Esophagus mucosa (tissue), 1 donor: ENCODE measurements at regions not wholly inside any gene's neighbourhood (a gene's known extent, or its start where the extent isn't known, plus 50 kb on each side); places are given as distances from the start of the nearest gene placed in this dataset.
"Not testable (repeated sequence)": the region's sequence is repeated elsewhere in the genome, so short reads cannot be mapped to it uniquely, and the experiment has no call there.

ENCODE experiments used
- ATAC-seq: fragments of 200-7000 bp; cut with Tn5 transposase; one replicate; pipeline ENCODE4 v1.9.1; 2020
- donor health status: DM: yes; HTN: yes; CAD: no.

DNA sequence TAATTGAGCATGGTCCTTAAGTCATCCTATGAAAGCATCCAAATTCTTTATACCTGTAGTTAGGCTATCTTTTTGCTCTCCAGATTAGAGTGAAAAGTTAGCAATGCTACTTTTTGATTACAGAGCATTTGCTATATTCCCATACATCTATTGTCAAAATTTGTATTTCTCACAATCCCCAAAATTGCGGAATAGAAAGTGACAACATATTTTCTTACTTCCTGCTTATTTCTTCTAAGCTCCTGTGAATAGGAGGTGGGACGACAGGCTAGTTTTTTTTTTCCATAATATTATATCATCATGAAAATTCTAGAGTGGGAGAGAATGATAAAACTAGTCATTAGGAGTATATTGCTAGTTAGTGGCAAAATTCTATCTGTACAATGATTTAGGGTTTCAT, 264.0 kb upstream of the DPYD start:
- no peak for ATAC-seq

DNA sequence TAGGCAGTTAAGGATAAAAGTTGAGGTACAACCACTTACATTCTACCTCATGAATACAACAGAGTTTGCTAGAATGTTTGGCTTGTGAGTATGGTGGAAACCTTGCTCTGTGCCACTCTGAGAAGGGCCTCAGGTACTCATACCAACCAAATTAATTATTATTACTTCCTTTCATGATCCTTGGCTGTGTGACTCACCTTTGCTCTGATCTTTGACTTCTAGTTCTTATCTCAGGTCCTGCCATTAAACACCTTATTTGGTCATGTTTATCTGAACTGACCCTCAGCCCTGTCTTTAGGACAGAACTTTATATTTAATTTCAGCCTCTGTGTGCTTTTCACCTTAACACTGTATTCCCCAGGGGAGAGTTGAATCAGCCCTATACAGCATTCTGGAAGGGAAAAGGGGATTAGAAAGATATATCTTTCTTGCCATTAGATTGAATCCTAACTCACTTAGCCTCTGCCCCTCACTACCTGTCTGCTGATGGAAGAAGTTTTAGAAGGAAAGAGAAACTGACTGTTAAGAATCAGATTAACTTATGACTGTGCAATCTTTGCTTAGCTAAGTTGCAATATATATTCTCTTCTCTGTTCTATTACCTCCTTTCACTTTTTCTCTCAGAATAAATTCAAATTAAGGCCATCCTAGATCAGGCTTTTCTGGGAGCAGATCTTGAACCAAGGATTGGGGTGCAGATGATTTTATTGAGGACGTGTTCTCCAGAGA, 260.4 kb upstream of the DPYD start:
- no peak for ATAC-seq

DNA sequence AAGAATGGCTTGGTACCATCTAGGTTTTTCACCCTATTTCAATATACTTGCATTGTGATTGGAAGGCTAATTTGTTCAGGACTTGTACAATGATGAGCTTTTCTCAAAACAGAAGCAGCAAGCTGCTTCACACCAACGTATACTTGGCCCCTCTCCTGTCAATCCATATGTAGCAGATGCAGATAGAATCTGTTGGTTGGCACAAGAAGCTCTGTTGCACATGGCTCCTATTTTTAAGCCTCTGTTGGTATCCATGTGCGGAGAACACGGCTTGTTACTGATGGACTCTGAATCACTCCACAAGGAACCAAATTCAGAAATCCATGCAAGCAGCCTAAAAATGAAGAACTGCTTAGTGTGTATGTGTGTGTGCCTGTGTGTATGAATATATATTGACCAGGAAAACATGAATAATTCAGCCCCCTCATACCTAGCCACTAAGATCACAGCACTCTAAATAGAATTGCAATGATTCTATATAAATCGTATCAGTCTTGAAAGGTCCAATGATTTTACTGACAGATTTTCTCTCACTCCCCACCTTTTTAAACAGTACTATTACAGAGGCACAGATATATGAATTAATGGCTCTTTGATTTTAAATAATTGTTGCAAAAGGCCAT, 258.4 kb upstream of the DPYD start:
- ATAC-seq, result no peak

GRCh38 chr1:98177751-98178150, 256.9 kb upstream of the DPYD start:
- ATAC-seq, result no peak

- ATAC-seq, result no peak
Measured at GRCh38 chr1:98176936-98177335, 256.1 kb upstream of the DPYD start.

DNA sequence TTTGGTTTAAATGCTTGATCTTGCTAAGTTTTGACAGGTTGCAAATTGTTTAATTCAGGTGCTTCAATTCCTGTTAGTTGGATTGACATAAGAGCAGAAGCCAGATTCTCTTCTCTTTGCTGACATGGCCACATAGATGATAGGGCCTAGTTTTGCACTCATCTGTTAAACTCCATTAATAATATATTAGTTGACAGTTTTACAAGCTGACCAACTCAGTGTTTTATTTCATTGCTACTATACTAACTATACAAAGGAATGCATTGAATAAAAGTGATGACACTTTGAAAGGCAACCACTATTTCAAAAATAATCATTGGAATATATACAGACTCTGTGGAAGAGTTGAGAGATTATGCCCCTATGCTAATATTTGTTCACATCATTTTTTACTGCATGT, 255.6 kb upstream of the DPYD start:
- no peak for ATAC-seq

GRCh38 chr1:98172578-98172977, 251.7 kb upstream of the DPYD start:
- ATAC-seq, result no peak

DNA sequence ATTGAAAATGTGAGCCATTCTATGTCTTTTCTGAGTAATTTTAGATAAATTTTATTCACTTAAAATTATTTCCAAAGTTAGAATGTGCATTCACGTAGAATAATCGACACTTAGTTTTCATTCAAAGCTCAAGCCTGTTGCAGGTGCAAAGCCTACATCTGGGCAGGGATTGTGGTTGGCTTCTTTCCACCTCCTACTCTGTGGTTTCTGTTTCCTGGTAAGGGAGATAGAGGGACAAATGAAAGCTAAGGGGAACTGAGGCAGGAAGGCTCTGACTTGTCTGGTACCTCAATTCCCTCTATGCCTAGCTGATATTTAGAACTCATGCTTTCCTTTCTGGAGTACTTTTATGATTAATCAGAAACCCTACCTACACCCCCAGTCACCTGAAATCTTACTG, 251.2 kb upstream of the DPYD start:
- no peak for ATAC-seq

DNA sequence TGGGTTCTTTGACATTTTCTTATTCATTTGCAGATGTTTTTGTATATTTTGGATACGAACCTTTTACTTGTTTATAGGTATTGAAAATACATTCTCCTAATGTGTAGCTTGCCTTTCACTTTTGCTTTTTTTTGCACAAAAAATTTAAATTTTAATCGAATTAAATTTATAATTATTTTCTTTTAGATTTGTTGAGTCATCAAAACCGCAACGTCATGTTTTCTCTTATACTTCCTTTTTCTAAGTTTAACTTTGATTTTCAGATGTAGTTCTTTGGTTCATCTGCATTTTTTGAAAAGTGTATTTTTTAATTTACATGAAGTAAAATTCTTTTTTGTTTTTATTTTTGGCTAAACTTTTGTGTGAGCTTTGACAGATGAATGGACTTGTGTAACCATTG, 243.7 kb upstream of the DPYD start:
- no peak for ATAC-seq

- no peak for ATAC-seq
Measured at GRCh38 chr1:98157524-98158313, 236.9 kb upstream of the DPYD start.

DNA sequence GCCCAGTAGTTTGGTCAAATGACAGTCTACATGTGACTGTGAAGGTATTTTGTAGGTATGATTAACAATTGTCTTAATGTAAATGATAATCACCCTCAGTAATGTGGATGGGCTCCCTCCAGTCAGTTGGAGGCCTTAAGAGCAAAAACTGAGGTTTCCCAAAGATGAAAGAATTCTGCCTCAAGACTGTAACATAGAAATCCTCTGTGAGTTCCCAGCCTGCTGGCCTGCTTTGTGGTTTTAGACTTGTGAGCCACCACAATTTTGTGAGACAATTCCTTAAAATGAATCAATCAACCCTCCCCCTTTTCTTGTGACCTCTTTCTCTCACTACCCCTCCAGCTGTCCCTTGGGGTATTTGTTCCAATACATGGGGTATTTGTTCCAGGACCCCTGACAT, 226.4 kb upstream of the DPYD start:
- no peak for ATAC-seq

- ATAC-seq, result no peak
Measured at GRCh38 chr1:98145655-98146054, 224.8 kb upstream of the DPYD start.

DNA sequence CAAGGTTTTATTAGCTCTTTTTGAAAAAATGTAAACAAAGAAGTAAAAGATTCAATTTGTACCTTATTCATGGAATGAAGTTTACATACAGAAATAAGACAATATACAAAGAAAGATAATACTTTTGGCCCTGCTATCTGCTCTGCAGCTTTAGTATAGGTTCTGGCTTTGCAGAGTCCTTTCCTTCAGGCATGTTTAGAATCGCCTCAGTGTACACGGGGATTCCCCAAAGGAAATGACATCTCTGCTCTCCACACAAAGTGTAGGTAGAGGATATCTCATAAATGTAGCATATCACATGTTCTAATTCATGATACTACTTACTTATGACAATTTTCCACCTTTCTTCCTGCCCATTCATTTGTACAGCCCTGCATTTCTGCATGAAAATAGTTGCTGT, 222.6 kb upstream of the DPYD start:
- no peak for ATAC-seq

- no peak for ATAC-seq
Measured at GRCh38 chr1:98133131-98133530, 212.3 kb upstream of the DPYD start.

- no peak for ATAC-seq
Measured at GRCh38 chr1:98130408-98130807, 209.6 kb upstream of the DPYD start.

- no peak for ATAC-seq
Measured at GRCh38 chr1:98129491-98129890, 208.7 kb upstream of the DPYD start.

GRCh38 chr1:98126740-98127139, 205.9 kb upstream of the DPYD start:
- no peak for ATAC-seq

- ATAC-seq, result no peak
Measured at GRCh38 chr1:98121646-98122045, 200.8 kb upstream of the DPYD start.

- ATAC-seq, result no peak
Measured at GRCh38 chr1:98119796-98120195, 199.0 kb upstream of the DPYD start.

- ATAC-seq, result no peak
Measured at GRCh38 chr1:98113811-98114210, 193.0 kb upstream of the DPYD start.

DNA sequence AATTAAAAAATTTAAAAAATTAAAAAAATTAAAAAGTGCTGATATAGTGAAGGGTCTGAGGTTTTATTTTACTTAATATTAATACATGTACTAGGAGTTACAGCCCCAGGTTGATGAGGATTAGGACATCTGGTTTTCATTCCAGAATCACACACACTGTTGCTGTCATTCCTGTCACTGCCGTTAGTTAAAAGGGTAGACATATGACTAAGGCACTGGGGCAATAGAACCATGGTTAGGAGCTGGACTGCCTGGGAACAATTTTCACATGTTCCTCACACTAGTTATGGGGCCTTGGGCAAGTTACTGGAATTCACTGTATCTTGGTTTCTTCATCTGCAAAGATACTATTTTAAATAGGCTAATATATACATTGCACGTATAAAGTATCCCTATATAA, 191.8 kb upstream of the DPYD start:
- no peak for ATAC-seq

DNA sequence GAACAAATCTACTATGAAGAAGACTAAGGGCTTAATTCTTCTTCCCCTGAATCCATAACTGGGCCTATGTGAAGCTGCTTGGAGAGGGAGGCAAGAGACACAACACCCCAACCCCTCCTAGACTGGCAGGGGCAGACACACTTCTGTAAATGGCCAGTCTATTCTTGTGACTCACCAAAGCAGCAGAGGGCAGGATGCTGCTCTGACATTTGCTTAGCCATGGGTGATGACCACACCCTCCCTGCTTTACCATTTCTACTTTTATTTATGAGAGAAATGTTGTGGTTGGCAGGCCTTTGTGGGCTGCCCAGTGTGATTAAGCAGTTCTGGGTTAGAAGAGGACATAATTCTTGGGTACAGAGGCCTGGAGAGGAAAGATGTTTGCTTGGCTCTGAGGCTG, 189.8 kb upstream of the DPYD start:
- ATAC-seq, result no peak

DNA sequence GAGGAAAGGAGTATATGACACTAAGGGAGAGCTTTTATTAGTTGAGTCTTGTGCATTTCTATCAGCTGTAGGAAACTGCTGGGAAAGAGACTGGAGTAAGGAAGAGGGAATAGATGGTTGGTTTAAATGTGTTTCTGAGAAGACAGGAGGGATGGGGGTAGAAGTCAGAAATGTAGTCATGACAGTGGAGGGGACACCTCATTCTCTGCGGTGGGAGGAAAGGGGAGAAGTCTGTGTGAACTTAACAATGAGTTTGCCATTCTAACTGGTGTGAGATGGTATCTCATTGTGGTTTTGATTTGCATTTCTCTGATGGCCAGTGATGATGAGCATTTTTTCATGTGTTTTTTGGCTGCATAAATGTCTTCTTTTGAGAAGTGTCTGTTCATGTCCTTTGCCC, 187.5 kb upstream of the DPYD start:
- not testable (repeated sequence) for ATAC-seq

DNA sequence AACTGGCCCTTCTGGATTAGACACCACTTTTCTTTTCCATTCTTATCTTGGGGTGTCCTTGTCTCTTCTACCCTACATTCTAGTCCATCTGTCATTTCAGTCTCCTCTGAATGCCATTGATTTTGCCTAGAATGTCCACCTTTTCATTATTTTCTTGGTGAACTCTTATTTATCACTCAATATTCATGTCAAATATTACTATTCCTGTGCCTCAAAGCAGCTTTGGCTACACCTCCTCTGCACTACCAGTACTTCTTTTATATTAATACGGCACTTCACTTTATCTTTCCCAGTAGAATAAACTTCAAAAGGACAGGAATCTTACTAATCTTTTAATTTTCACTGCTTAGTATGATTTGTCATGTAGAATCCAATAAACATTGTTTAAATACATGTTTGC, 186.4 kb upstream of the DPYD start:
- ATAC-seq, result no peak
